Cardiac muscle cell (in vitro differentiated cells and primary cell): ENCODE measurements at regions not wholly inside any gene's neighbourhood (a gene's known extent, or its start where the extent isn't known, plus 50 kb on each side); places are given as distances from the start of the nearest gene placed in this dataset.
"Not testable (repeated sequence)": the region's sequence is repeated elsewhere in the genome, so short reads cannot be mapped to it uniquely, and the experiment has no call there.

Source experiments
- DNase-seq, 2 donors: peaks; one replicate each; pipeline versions ENCODE4 v3.0.0 to v3.0.0-alpha.2; 2010 to 2017; ENCODE audit warnings: low read depth in 1 of 2, low spot score in 1 of 2
- H3K27ac ChIP-seq: fragments of 200-600 bp; sonication (generic); 2 replicates; pipeline ENCODE4 v1.5.1; 2016
- H3K27me3 ChIP-seq: fragments of 200-600 bp; sonication (generic); 2 replicates; pipeline ENCODE4 v1.6.0; 2016; ENCODE audit warnings: control low read depth
- H3K36me3 ChIP-seq: fragments of 200-600 bp; sonication (generic); 2 replicates; pipeline ENCODE4 v1.5.1; 2016; ENCODE audit warnings: control low read depth
- H3K4me1 ChIP-seq: fragments of 200-600 bp; sonication (generic); 2 replicates; pipeline ENCODE4 v1.8.1; 2017; ENCODE audit warnings: low read depth, mild to moderate bottlenecking, mixed run types
- H3K4me3 ChIP-seq: fragments of 200-600 bp; sonication (generic); 2 replicates; pipeline ENCODE4 v1.5.1; 2016; ENCODE audit warnings: mild to moderate bottlenecking
- H3K9me3 ChIP-seq: fragments of 200-600 bp; sonication (generic); 2 replicates; pipeline ENCODE4 v1.5.1; 2017; ENCODE audit warnings: low read depth, mild to moderate bottlenecking, control low read depth
- TF ChIP-seq, protein P1 (sequence below): IDR thresholded peaks from 2 replicates; pipeline ENCODE4 v1.5.1; 2012; ENCODE audit warnings: low read depth, mild to moderate bottlenecking, low read length

- H3K4me3 ChIP-seq, result no peak overlapping the region
- H3K36me3 ChIP-seq, result no peaks in the 10 kb centered on the region
- no peaks in the 10 kb centered on the region for H3K27me3 ChIP-seq
- no peak for DNase-seq
- TF ChIP-seq, protein P1, sequence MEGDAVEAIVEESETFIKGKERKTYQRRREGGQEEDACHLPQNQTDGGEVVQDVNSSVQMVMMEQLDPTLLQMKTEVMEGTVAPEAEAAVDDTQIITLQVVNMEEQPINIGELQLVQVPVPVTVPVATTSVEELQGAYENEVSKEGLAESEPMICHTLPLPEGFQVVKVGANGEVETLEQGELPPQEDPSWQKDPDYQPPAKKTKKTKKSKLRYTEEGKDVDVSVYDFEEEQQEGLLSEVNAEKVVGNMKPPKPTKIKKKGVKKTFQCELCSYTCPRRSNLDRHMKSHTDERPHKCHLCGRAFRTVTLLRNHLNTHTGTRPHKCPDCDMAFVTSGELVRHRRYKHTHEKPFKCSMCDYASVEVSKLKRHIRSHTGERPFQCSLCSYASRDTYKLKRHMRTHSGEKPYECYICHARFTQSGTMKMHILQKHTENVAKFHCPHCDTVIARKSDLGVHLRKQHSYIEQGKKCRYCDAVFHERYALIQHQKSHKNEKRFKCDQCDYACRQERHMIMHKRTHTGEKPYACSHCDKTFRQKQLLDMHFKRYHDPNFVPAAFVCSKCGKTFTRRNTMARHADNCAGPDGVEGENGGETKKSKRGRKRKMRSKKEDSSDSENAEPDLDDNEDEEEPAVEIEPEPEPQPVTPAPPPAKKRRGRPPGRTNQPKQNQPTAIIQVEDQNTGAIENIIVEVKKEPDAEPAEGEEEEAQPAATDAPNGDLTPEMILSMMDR, result no peak
- no peaks in the 10 kb centered on the region for H3K4me1 ChIP-seq
- no peaks in the 10 kb centered on the region for H3K9me3 ChIP-seq
- no peak overlapping the region for H3K27ac ChIP-seq
Measured at GRCh38 chr14:62505045-62505444, 540.2 kb downstream of the KCNH5 start.

GRCh38 chr14:62521309-62521708 is 523.9 kb downstream of the KCNH5 start:
- not testable (repeated sequence) for H3K27me3 ChIP-seq, DNase-seq

DNA sequence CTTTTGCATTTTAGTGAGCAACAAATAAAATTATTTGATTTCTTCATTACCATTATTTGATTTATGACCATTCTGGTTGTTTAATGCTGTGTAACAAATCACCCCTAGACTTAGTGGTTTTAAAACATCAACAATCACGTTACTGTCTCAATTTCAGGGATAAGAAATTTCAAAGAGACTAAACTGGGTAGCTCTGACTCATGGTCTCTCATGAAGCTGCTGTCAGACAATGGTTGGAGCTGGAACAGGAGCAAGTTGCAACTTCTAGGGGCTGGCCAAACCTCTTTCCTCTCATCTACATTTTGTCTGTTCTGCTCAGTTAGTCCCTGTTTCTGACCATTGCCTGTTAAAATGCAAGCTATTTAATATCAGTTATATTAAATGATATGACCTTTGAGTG is 517.0 kb downstream of the KCNH5 start:
- TF ChIP-seq, protein P1, result no peak
- no peaks in the 10 kb centered on the region for H3K9me3 ChIP-seq
- no peaks in the 10 kb centered on the region for H3K27me3 ChIP-seq
- no peak overlapping the region for H3K4me3 ChIP-seq
- H3K4me1 ChIP-seq, result no peaks in the 10 kb centered on the region
- no peaks in the 10 kb centered on the region for H3K36me3 ChIP-seq
- no peak overlapping the region for H3K27ac ChIP-seq
- DNase-seq, result no peak

More at GRCh38 chr14:62521309-62521708, 523.9 kb downstream of the KCNH5 start:
- H3K4me1 ChIP-seq, H3K27ac ChIP-seq, H3K9me3 ChIP-seq, H3K4me3 ChIP-seq, H3K36me3 ChIP-seq: not testable (repeated sequence)

DNA sequence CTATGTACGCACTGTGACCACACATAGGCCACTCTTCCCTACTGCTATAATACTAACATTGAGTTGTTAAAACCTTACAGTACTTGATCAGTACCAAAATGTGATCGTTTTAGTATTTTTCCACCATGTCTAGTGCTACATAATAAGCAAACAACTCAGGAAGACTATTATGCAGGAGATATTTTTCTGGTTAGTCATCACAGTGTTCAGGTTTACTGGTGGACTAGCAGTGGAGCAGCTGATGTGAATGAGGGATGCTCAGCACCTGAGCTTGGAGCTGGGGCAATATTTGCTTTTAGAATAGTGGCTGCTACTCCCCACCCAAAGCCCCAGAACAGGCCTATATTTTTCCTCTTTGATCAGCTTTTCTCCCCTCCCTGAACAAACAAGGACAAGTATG is 513.1 kb downstream of the KCNH5 start:
- H3K4me1 ChIP-seq, result no peaks in the 10 kb centered on the region
- no peaks in the 10 kb centered on the region for H3K27me3 ChIP-seq
- TF ChIP-seq, protein P1, result no peak
- no peaks in the 10 kb centered on the region for H3K9me3 ChIP-seq
- no peak for DNase-seq
- no peaks in the 10 kb centered on the region for H3K36me3 ChIP-seq
- H3K4me3 ChIP-seq, result no peak overlapping the region
- H3K27ac ChIP-seq, result no peak overlapping the region

DNA sequence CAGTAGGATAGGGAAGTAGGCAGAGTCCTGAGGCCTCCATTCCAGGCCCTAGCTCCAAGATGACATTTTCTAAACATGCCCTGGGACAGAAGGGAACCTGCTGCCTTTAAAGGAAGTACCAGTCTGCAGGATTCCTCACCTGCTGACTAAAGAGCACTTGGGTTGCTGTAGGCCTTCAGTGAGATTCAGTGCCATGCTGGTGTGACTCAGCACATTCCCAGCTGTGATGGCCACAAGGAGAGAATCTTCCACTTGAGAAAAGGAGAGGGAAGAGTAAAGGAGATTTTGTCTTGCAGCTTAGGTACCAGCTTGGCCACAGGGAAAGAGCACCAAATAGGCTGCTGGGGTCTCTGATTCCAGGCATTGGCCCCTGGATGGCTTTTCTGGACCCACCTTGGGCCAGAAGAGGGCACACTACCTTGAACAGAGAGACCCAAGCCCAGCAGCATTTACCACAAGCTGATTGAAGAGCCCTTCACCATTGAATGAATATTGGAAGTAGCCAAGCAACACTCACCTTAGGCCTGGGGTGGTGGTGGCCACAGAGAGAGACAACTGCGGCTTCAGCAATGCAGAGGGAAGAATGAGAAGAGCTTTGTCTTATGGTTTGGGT is 498.3 kb downstream of the KCNH5 start:
- Histone ChIP-seq H3K27me3 (no peaks in the 10 kb centered on the region), H3K9me3 (no peaks in the 10 kb centered on the region), H3K4me1 (no peaks in the 10 kb centered on the region), H3K27ac (no peak overlapping the region), H3K4me3 (no peak overlapping the region), H3K36me3 (no peaks in the 10 kb centered on the region)
- TF ChIP-seq, protein P1, result no peak
- DNase-seq, result no peak

DNA sequence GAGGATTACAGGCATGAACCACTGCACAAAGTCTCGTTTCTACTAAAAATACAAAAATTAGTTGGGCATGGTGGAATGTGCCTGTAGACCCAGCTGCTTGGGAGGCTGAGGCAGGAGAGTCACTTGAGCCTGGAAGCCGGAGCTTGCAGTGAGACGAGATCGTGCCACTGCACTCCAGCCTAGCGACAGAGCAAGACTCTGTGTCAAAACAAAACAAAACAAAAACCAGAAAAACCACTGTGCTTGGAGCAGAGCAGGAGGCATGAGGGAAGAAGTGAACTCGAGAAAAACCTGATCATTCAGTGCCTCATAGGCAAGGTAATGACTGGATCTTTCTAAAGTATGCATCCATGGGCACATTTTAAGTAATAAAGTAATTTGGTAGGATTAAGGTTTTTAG is 487.8 kb downstream of the KCNH5 start:
- TF ChIP-seq, protein P1, result no peak
- Histone ChIP-seq H3K36me3 (no peaks in the 10 kb centered on the region), H3K4me1 (no peaks in the 10 kb centered on the region), H3K9me3 (no peaks in the 10 kb centered on the region), H3K4me3 (no peak overlapping the region), H3K27me3 (no peaks in the 10 kb centered on the region), H3K27ac (no peak overlapping the region)
- DNase-seq, result no peak
